ENCODE measurements at regions not wholly inside any gene's neighbourhood (a gene's known extent, or its start where the extent isn't known, plus 50 kb on each side); places are given as distances from the start of the nearest gene placed in this dataset.

GRCh38 chr5:82809420-82810143 lies 267.6 kb downstream of the TMEM167A start:
- DNase-seq (ENCODE audit: low read depth), result no peak
- no peak for TF ChIP-seq CTCF (conservative IDR thresholded peaks at IDR 0.05; ENCODE audit: low read length)
- no peak overlapping the region for H3K4me3 ChIP-seq (ENCODE audit: low read length)

GRCh38 chr5:82808960-82809359 lies 268.2 kb downstream of the TMEM167A start:
- no peak overlapping the region for H3K4me3 ChIP-seq (ENCODE audit: low read length)
- DNase-seq (ENCODE audit: low read depth), result no peak
- TF ChIP-seq CTCF (conservative IDR thresholded peaks at IDR 0.05; ENCODE audit: low read length), result no peak

- no peak overlapping the region for H3K4me3 ChIP-seq (ENCODE audit: low read length)
- DNase-seq (ENCODE audit: low read depth), result no peak
- TF ChIP-seq CTCF (conservative IDR thresholded peaks at IDR 0.05; ENCODE audit: low read length), result no peak
Observed at GRCh38 chr5:82807021-82807420, 270.2 kb downstream of the TMEM167A start.

GRCh38 chr5:82806513-82806912 lies 270.7 kb downstream of the TMEM167A start:
- H3K4me3 ChIP-seq (ENCODE audit: low read length), result no peak overlapping the region
- no peak for DNase-seq (ENCODE audit: low read depth)
- TF ChIP-seq CTCF (conservative IDR thresholded peaks at IDR 0.05; ENCODE audit: low read length), result no peak

GRCh38 chr5:82804155-82804690 lies 273.0 kb downstream of the TMEM167A start:
- no peak for TF ChIP-seq CTCF (conservative IDR thresholded peaks at IDR 0.05; ENCODE audit: low read length)
- DNase-seq (ENCODE audit: low read depth), result no peak
- H3K4me3 ChIP-seq (ENCODE audit: low read length), result no peak overlapping the region

- H3K4me3 ChIP-seq (ENCODE audit: low read length), result no peak overlapping the region
- no peak for TF ChIP-seq CTCF (conservative IDR thresholded peaks at IDR 0.05; ENCODE audit: low read length)
- no peak for DNase-seq (ENCODE audit: low read depth)
Observed at GRCh38 chr5:82802954-82803353, 274.2 kb downstream of the TMEM167A start.

GRCh38 chr5:82800826-82801225 lies 276.4 kb downstream of the TMEM167A start:
- no peak for TF ChIP-seq CTCF (conservative IDR thresholded peaks at IDR 0.05; ENCODE audit: low read length)
- no peak for DNase-seq (ENCODE audit: low read depth)
- H3K4me3 ChIP-seq (ENCODE audit: low read length), result no peak overlapping the region

Data from AG10803 (cell line).